HG03442 (cell line): ENCODE measurements at regions not wholly inside any gene's neighbourhood (a gene's known extent, or its start where the extent isn't known, plus 50 kb on each side); places are given as distances from the start of the nearest gene placed in this dataset.
"Not testable (repeated sequence)": the region's sequence is repeated elsewhere in the genome, so short reads cannot be mapped to it uniquely, and the experiment has no call there.

ENCODE experiments used
- ATAC-seq: cut with Tn5 transposase; IDR thresholded peaks from one replicate; pipeline ENCODE4 v1.9.1; 2021; ENCODE audit warnings: mild to moderate bottlenecking, moderate library complexity; ENCODE audit not compliant: unreplicated experiment

DNA sequence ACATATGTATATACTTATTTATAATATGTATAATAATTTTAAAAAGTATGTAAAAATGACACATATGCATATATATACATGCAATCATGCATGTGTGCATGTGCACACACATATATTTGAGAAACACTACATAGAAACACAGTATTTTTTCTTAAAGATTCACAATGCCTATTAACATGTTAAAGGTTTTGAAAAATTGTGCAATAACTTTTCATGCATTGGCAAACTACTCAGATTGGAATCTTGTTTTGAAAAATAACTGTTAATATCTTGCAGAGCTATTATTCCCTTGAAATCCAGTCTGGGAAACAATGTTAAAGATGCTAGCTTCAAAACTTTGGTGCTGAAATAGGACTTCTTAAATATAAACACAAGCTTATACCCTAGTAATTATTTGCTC, 256.2 kb upstream of the P2RY1 start:
- no peak for ATAC-seq

DNA sequence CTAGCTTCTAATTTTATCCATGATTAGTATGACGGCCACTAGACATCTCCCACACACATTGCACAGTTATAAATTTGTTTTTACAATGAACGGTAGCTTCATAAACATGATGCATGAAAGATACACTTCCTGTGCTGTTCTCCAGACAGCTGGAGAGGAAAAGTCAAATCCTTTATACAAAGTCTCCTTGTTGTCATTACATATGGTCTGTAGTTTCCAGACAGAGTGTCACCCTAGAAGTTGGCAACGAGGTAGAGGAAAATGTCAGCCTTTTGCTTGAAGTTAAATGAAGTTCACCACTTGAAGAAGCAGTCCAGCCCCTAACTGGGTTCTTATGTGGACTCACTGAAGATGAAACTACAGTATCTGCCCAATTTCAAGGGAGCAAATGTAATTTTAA, 253.0 kb upstream of the P2RY1 start:
- no peak for ATAC-seq

GRCh38 chr3:152583963-152584362, 251.0 kb upstream of the P2RY1 start:
- no peak for ATAC-seq

DNA sequence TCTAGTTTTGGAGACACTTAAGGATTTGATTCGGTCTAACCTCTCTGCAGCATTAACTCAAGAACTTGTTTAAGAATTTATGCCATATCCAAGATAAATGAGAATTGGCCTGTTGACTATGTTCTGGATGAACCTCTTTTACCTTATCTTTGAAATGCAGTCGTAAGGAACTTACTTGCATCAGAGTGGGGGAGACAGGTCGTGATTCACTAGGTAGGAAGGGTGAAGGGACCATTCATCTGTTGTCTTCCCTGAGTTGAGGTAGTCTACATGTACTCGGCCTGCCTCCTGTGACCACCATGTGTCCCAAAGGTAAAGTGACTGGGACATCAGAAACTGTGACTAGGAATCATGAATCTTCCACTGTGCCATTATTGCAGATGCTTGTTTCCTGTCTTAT, 248.0 kb upstream of the P2RY1 start:
- no peak for ATAC-seq

GRCh38 chr3:152587861-152588260, 247.1 kb upstream of the P2RY1 start:
- no peak for ATAC-seq

DNA sequence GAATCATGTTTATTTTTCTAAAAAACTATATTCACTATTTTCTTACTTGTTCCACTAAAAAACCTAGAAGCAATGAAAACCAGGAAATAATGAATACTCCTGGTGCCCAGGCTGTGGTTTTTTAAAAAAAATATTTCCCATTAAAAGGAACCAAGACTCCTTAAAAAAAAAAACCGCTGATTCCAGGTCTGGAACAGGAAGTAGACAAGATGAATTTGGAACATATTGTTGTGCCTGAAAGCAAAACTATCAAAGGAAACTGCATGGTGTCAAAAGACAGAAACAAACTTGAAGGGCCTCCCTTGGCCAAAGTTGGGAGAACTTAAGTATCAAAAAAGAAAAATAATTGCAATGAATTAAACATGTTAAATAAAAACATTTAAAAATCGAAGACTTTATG, 245.3 kb upstream of the P2RY1 start:
- no peak for ATAC-seq

- ATAC-seq: no peak
Observed at GRCh38 chr3:152591515-152591914, 243.4 kb upstream of the P2RY1 start.

- no peak for ATAC-seq
Observed at GRCh38 chr3:152593242-152593641, 241.7 kb upstream of the P2RY1 start.

DNA sequence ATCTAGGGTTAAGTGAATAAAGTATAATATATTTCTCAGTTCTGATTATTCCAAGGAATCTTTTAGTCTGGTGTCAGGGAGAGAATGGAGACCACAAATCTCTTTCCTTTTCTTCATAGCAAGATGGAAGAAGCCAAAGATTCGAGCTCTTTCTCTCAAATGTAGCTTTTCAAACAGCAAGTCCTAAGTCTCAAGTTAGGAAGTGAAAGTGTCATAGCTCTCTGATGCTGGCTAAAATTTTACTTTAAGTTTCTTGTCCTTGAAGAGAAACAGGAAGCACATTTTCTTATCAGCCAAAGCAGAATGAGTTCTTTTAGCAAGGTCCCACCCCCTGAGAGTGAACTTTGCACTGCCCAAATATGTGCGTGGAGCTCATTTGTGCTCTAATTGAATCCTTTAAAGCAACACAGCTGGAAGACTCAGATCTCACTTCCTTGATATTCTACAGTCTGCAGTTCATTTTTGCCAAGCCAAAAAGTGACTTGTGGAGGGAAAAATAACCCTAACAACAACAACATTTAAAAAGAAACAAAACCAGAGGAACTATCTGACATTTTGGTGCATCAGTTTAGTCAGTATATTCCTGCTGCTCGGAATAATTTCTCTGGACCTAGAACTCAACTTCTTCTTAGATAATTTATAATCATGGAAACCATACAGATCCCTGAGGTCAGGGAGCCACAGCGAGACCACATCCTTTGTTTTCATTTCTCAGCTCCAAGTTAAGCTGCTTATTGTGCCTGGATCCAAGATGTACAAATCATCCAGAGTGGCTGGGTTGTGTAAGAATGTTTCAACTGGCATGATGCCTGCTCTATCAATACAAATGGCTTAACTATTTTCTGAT, 238.7 kb upstream of the P2RY1 start:
- peak; percentile 99 for ATAC-seq

GRCh38 chr3:152596832-152597231, 238.1 kb upstream of the P2RY1 start:
- ATAC-seq: not testable (repeated sequence)

DNA sequence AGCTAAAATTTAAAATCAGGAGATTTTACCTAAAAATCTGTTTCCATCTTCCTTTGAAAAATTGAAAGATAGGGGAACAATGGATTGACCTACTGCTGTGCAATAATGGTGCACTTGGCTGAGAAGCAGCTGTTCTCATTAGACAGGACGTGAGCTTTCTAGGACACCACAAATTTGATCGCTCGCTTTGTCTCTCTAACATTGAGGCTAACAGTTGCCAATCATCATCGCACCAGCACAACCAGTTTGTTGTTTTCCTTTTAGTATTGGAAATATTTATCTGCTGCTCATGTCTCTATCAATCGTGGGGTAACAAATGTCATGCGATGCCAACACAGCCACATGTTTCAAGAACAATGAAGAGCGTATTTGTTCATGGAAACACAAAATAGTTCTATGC, 228.8 kb upstream of the P2RY1 start:
- ATAC-seq: no peak

GRCh38 chr3:152607179-152607578, 227.8 kb upstream of the P2RY1 start:
- ATAC-seq: no peak

GRCh38 chr3:152608696-152609594, 226.0 kb upstream of the P2RY1 start:
- no peak for ATAC-seq

DNA sequence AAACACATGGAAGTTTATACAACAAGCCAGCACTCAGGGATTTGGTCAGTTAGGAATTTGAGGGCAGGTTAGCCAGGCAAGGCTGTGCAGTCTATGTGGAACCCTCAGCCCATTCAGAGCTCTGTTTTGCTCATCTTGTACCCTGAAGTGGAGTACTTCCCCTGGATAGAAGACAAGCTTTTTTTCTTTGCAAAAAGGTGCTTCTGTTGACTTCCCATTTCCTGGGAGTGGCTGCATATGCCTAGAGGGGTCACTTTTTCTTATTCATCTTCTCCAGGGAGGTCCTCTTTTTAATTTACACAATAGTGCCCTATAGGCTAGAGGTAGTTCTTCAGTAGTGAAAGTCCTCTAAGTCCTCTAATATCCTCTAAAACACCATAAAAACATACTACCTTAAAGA, 225.0 kb upstream of the P2RY1 start:
- no peak for ATAC-seq

GRCh38 chr3:152610622-152611021, 224.3 kb upstream of the P2RY1 start:
- no peak for ATAC-seq

GRCh38 chr3:152611905-152612304, 223.0 kb upstream of the P2RY1 start:
- no peak for ATAC-seq

DNA sequence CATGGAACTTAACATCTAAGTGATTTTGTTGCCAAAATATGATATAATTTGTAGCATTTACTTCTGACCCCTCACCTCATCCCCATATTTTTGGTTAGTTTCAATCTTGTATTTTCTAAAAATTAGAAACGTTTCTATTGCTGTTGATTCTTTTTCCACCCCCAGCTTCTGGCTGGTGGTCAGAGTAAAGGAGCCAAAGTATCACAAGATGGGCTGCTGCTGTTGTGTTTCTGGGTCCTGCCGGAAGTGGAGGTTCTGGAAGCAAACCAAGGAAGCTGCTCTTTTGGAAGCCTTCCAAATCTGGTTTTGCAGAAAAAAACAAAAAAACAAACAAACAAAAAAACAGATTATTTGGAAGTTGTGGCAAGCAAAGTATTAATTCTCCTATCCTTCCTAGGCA, 221.1 kb upstream of the P2RY1 start:
- no peak for ATAC-seq

DNA sequence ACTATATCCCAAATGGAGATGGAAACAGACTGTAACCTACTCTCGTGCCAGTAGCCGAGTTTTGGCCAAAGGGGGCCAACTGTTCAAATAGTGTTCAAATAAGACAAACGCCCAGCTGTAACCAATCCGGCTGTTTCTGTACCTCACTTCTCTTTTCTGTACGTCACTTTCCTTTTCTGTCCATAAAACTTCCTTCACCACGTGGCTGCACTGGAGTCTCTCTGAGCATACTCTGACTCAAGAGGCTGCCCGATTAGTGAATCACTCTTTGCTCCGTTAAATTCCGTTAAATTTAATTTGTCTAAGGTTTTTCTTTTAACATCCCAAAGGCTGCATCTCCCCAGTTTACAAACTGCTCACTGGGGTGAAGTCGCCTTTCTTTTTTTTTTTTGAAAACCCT, 219.2 kb upstream of the P2RY1 start:
- no peak for ATAC-seq

- no peak for ATAC-seq
Observed at GRCh38 chr3:152617609-152618008, 217.3 kb upstream of the P2RY1 start.

- no peak for ATAC-seq
Observed at GRCh38 chr3:152618529-152618928, 216.4 kb upstream of the P2RY1 start.

GRCh38 chr3:152619691-152620090, 215.2 kb upstream of the P2RY1 start:
- ATAC-seq: no peak

GRCh38 chr3:152620395-152620794, 214.5 kb upstream of the P2RY1 start:
- no peak for ATAC-seq
